Right atrium auricular region (tissue), 2 donors: ENCODE measurements at regions not wholly inside any gene's neighbourhood (a gene's known extent, or its start where the extent isn't known, plus 50 kb on each side); places are given as distances from the start of the nearest gene placed in this dataset.

Experiments used
- DNase-seq: peaks from one replicate; pipeline ENCODE4 v3.0.0-alpha.2; 2019; ENCODE audit warnings: low spot score
- H3K27ac ChIP-seq, 2 donors: fragments of 200-600 bp; sonication (generic); 1 replicate in 1 of 2; 2 replicates in 1 of 2; pipeline ENCODE4 v1.5.1; 2016 to 2019
- H3K27me3 ChIP-seq, 2 donors: fragments of 200-600 bp; sonication (generic); one replicate each; pipeline versions ENCODE4 v1.5.1 to v1.6.0; 2017 to 2019
- H3K36me3 ChIP-seq: fragments of 200-600 bp; sonication (generic); one replicate; pipeline ENCODE4 v1.5.1; 2016
- H3K4me1 ChIP-seq, 2 donors: fragments of 200-600 bp; sonication (generic); one replicate each; pipeline versions ENCODE4 v1.5.1 to v1.6.0; 2017 to 2019
- H3K4me3 ChIP-seq, 2 donors: fragments of 200-600 bp; sonication (generic); 1 replicate in 1 of 2; 2 replicates in 1 of 2; pipeline ENCODE4 v1.5.1; 2017 to 2019; ENCODE audit warnings: mild to moderate bottlenecking in 1 of 2, moderate library complexity in 1 of 2
- H3K9me3 ChIP-seq, 2 donors: fragments of 200-600 bp; sonication (generic); one replicate each; pipeline ENCODE4 v1.5.1; 2019
- TF ChIP-seq, protein P1 (sequence below), 2 donors: fragments of 200-600 bp; sonication (generic); IDR thresholded peaks; one replicate each; pipeline ENCODE4 v1.5.1; 2019; ENCODE audit warnings: antibody characterized with exemption in 2 of 2

DNA sequence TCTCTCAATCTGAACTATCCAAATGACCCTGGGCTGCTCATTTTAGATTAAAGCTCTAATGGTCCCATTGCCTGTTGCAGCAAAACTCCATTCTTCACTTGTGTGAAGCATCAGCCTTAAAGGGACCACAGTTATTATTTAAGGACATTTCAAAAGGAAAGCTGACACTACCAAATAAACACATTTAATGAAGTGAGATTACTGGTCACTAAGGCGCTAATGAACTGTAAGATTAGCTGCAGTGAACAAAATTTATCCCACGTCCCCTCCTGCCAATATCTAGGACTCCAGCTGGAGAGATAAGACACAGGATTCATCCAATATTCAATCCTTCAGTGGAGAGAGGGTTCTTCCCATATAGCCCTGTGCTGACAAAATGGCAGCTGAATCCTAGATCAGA, 1029.2 kb upstream of the SEL1L start:
- no peaks in the 10 kb centered on the region for H3K36me3 ChIP-seq
- DNase-seq = no peak
- H3K4me3 ChIP-seq = no peak overlapping the region
- H3K27me3 ChIP-seq = no peaks in the 10 kb centered on the region
- TF ChIP-seq, protein P1, sequence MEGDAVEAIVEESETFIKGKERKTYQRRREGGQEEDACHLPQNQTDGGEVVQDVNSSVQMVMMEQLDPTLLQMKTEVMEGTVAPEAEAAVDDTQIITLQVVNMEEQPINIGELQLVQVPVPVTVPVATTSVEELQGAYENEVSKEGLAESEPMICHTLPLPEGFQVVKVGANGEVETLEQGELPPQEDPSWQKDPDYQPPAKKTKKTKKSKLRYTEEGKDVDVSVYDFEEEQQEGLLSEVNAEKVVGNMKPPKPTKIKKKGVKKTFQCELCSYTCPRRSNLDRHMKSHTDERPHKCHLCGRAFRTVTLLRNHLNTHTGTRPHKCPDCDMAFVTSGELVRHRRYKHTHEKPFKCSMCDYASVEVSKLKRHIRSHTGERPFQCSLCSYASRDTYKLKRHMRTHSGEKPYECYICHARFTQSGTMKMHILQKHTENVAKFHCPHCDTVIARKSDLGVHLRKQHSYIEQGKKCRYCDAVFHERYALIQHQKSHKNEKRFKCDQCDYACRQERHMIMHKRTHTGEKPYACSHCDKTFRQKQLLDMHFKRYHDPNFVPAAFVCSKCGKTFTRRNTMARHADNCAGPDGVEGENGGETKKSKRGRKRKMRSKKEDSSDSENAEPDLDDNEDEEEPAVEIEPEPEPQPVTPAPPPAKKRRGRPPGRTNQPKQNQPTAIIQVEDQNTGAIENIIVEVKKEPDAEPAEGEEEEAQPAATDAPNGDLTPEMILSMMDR (IDR thresholded peaks at IDR 0.05) = no peak
- no peak overlapping the region for H3K27ac ChIP-seq
- no peaks in the 10 kb centered on the region for H3K9me3 ChIP-seq
- no peaks in the 10 kb centered on the region for H3K4me1 ChIP-seq

DNA sequence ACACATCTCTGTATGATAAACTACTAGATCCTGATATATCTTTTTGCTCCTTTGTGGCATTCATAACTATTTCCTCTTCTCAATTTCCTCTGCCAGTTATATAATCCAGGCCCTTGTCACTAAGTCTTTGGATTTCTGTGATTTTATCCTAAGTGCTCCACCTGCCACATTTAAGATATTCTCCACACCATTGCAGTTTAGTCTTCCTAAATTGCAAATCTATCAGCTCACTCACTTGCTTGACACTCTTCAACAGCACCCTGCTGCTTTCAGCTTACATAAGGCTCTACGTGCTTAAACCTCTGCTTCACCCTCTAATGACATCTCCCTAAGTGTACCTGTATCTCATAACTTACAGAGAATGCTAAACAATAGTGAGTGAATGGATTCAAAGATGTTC, 1032.2 kb upstream of the SEL1L start:
- Histone ChIP-seq H3K27ac (no peak overlapping the region), H3K27me3 (no peaks in the 10 kb centered on the region), H3K36me3 (no peaks in the 10 kb centered on the region), H3K4me1 (no peaks in the 10 kb centered on the region), H3K9me3 (no peaks in the 10 kb centered on the region), H3K4me3 (no peak overlapping the region)
- no peak for DNase-seq
- TF ChIP-seq, protein P1 (IDR thresholded peaks at IDR 0.05) = no peak

DNA sequence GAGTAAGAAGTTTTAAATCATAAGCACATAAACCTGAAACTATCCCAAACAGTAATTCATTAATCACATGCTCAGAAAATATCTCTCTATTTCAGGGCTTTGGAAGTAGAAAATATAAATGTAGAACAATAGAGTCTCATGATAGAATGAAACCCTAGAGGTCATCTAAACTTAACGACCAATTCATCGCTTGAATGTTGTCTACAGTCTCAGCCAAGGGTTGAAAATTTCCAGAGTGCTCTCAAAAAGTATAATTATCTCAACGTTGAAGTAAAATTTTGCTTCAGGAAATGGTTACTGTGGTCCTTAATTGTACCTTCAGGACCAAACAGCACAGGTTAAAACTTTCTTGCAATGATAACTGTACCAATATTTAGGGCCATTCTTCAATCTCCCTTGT, 1053.6 kb upstream of the SEL1L start:
- H3K27ac ChIP-seq = no peak overlapping the region
- TF ChIP-seq, protein P1 (IDR thresholded peaks at IDR 0.05) = no peak

DNA sequence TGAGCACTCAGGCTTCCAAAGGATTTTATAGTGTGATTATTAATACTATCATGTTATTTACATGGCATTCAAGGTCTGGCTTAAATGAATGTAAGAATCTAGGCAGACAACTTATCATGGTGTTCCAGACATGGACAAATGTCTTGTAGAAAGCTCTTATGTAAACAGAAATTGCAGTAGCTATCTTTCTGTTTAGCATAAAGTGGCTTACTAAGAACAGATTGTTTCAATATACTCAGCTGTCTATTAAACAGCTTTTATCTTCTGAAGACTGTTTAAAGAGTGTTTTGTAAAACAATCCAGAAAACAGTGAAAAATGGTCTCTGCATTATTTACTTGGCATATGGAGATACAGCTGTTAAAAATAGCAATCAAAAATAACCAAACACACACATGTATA, 1061.8 kb upstream of the SEL1L start:
- no peaks in the 10 kb centered on the region for H3K4me1 ChIP-seq
- H3K9me3 ChIP-seq = peaks cover 0 to 11% of the 10 kb centered on the region in 2 donors
- H3K27ac ChIP-seq = no peak overlapping the region
- H3K27me3 ChIP-seq = no peaks in the 10 kb centered on the region
- TF ChIP-seq, protein P1 (IDR thresholded peaks at IDR 0.05) = no peak
- no peaks in the 10 kb centered on the region for H3K36me3 ChIP-seq
- H3K4me3 ChIP-seq = no peak overlapping the region
- no peak for DNase-seq

More for the DNA sequence above, 1053.6 kb upstream of the SEL1L start:
- Histone ChIP-seq H3K27me3 (no peaks in the 10 kb centered on the region), H3K4me1 (no peaks in the 10 kb centered on the region), H3K36me3 (no peaks in the 10 kb centered on the region), H3K4me3 (no peak overlapping the region), H3K9me3 (no peaks in the 10 kb centered on the region)
- no peak for DNase-seq

DNA sequence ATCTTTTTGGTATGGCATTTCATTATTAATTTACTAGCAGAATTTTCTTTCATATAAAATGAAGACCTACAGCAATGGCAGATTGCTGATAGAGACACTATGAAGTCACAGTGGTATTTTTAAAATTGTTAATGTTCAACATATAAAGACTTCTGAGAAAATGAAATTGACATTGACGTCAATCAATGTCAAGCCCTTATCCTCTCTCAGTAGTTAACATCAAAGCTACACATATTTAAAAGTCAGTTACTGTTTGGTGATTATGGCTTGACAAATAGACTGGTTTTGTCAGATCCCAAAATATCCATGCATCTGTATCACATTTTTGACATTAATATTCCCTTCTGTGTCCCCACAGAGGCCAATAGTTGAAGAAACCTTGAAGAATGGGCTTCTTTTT, 1069.1 kb upstream of the SEL1L start:
- no peaks in the 10 kb centered on the region for H3K36me3 ChIP-seq
- no peak overlapping the region for H3K27ac ChIP-seq
- H3K4me3 ChIP-seq = no peak overlapping the region
- H3K4me1 ChIP-seq = no peaks in the 10 kb centered on the region
- H3K9me3 ChIP-seq = peaks cover 0 to 16% of the 10 kb centered on the region in 2 donors
- TF ChIP-seq, protein P1 (IDR thresholded peaks at IDR 0.05) = no peak
- no peak for DNase-seq
- no peaks in the 10 kb centered on the region for H3K27me3 ChIP-seq

DNA sequence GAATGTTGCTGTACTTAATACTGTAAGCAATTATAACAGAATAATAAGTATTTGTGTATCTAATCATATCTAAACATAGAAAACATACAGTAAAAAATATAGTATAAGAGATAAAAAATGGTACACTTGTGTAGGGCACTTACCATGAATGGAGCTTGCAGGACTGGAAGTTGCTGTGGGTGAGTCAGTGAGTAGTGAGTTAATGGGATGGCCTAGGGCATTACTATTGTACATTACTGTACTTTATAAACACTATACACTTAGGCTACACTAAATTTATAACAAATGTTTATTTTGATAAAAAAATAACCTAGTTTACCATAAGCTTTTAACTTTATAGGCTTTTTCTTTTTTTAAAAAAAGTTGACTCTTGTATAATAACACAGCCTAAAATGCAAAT, 1071.2 kb upstream of the SEL1L start:
- no peaks in the 10 kb centered on the region for H3K27me3 ChIP-seq
- DNase-seq = no peak

More for the DNA sequence above, 1071.2 kb upstream of the SEL1L start:
- Histone ChIP-seq H3K9me3 (peaks cover 0 to 9% of the 10 kb centered on the region in 2 donors), H3K4me1 (no peaks in the 10 kb centered on the region), H3K36me3 (no peaks in the 10 kb centered on the region), H3K27ac (no peak overlapping the region), H3K4me3 (no peak overlapping the region)
- TF ChIP-seq, protein P1 (IDR thresholded peaks at IDR 0.05) = no peak
